Stomach (tissue), 4 donors: ENCODE measurements at regions not wholly inside any gene's neighbourhood (a gene's known extent, or its start where the extent isn't known, plus 50 kb on each side); places are given as distances from the start of the nearest gene placed in this dataset.

ENCODE experiments used
- CTCF ChIP-seq, 7 experiments: fragments of 450-650 bp in 4 of 7; fragments of 200-600 bp in 3 of 7; sonication (generic) in 3 of 7; IDR thresholded peaks; one replicate each; pipeline ENCODE4 v1.5.1; 2016 to 2019; ENCODE audit warnings: antibody characterized with exemption in 7 of 7, control low read depth in 2 of 7, mild to moderate bottlenecking in 1 of 7
- POLR2A ChIP-seq, 4 donors: fragments of 450-650 bp; IDR thresholded peaks; one replicate each; pipeline ENCODE4 v1.6.1; 2016; ENCODE audit warnings: antibody characterized with exemption in 4 of 4, control low read depth in 2 of 4, mild to moderate bottlenecking in 1 of 4, moderate library complexity in 1 of 4

- TF ChIP-seq CTCF (IDR thresholded peaks at IDR 0.05) (no peak), POLR2A (IDR thresholded peaks at IDR 0.05) (no peak)
Observed at GRCh38 chr6:8859501-8859900, 424.2 kb upstream of the SLC35B3 start.
